HG03457 (cell line): ENCODE measurements at regions not wholly inside any gene's neighbourhood (a gene's known extent, or its start where the extent isn't known, plus 50 kb on each side); places are given as distances from the start of the nearest gene placed in this dataset.
"Not testable (repeated sequence)": the region's sequence is repeated elsewhere in the genome, so short reads cannot be mapped to it uniquely, and the experiment has no call there.

Experiments used
- ATAC-seq: cut with Tn5 transposase; IDR thresholded peaks from one replicate; pipeline ENCODE4 v1.9.1; 2021; ENCODE audit warnings: moderate number of reproducible peaks; ENCODE audit not compliant: unreplicated experiment

DNA sequence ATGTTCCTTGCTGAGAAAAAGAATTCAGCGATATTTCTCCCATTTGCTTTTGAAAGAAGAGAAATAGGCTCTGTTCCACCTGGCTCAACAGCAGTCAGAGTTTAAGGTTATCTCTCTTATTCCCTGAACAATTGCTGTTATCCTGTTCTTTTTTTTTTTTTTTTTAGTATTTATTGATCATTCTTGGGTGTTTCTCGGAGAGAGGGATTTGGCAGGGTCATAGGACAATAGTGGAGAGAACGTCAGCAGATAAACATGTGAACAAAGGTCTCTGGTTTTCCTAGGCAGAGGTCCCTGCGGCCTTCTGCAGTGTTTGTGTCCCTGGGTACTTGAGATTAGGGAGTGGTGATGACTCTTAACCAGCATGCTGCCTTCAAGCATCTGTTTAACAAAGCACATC lies 77.5 kb upstream of the DST start:
- not testable (repeated sequence) for ATAC-seq

DNA sequence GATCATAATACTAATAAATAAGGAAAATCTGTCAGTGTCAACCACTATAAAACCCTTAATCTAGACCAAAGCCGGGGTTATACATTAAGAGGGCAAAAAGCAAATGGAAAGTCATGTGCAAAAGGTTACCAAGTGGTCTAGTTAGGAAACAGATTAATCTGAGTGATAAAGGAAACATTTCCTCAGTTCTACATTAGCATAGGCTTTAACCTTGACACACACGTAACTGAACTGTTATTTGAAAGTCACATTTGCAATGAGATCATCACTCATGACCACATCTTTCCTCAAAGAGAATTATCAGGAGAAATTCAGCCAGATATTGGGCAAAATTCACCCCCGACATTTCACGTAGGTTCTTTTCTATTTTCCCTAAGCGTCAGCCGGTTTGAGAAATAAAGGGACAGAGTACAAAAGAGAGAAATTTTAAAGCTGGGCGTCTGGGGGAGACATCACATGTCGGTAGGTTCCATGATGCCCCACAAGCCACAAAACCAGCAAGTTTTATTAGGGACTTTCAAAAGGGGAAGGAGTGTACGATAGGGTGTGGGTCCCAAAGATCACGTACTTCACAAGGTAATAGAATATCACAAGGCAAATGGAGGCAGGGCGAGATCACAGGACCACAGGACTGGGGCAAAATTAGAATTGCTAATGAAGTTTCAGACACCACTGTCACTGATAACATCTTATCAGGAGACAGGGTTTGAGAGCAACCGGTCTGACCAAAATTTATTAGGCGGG lies 76.8 kb upstream of the DST start:
- ATAC-seq = not testable (repeated sequence)

DNA sequence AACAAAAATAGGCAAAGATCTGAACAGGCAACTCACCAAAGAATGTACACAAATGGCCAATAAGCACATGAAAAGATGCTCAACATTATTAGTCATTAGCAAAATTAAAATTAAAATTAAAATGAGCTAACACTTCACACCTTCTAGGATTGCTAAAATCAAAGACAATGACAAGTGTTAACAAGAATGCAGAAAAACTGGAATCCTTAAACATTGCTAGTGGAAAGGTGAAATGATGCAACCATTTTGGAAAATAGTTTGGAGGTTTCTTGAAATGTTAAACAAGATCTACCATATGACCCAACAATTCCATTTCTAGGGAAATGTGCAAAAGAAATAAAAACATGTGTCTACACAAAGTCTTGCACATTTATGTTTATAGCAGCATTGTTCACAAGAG lies 75.5 kb upstream of the DST start:
- ATAC-seq = no peak

DNA sequence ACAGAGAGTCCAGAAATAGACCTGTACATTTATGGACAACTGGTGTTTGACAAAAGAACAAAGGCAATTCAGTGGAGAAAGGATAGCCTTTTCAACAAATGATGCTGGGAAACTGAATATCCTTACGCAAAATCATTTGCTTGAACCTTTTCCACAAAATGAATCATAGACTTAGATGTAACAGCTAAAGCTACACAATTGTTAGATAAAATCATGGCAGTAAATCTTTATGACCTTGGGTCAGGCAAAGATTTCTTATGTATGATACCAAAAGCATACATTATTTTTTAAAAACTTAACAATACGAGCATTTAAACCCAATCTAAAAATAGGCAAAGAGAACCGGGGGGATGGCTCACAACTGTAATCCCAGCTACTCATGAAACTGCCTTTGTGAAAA lies 73.5 kb upstream of the DST start:
- no peak for ATAC-seq

DNA sequence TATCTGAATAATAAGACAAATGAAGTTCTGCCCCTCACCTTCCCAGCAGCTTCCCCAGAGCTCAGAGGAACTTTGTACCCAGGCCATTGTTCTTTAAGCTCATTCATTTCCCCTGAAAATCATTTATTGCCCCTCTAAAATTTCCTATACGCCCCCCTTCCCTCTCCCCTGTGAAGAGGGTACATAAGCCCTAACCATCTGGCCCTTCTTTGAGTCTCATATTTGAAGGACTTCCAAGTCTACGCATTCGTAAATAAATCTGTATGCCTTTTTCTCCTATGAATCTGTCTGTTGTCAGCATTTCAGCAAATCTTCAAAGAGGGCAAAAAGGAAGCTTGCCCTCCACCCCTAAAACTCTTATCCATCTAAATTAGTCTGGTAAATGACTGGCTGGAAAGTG lies 73.1 kb upstream of the DST start:
- no peak for ATAC-seq

DNA sequence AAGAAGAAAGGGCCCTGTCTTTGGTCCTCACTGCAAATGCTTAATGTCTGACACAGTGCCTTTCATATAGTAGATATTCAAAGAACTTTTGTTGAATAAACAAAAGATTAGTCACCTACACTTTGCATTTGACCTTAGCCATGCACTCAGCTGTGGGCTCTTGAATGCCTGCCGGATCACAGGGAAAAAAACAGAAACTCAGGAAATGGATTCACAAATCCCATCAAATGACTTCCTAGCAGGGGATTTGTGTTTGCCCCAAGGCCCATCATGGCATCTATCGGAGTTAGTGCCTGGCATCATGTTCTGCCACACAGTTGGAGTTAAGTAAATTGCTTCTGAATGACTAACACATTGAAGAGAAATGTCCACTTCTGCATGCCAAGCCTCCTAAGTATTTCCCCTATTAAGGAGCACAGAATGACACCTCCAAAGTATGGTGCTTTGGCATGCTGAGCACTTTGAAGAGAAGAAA lies 72.3 kb upstream of the DST start:
- no peak for ATAC-seq

DNA sequence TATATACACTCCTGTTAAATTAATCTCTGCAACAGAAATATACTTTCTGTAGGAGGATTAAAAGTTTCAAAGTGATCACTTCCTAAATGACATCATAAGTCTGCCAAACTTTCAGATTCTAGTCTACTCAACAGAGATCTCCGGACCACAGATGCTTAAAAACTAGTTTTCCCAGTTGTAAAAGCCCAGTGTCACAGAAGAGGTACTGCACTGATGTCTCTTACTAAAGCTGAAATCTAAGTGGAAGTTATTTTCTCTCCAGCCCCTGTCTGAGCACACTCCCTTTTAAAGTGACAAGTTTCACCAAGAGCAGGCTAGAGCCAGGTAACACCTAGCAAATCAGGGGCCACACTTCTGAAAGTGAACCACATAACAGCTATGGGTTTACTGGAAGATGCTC lies 71.6 kb upstream of the DST start:
- ATAC-seq = no peak

DNA sequence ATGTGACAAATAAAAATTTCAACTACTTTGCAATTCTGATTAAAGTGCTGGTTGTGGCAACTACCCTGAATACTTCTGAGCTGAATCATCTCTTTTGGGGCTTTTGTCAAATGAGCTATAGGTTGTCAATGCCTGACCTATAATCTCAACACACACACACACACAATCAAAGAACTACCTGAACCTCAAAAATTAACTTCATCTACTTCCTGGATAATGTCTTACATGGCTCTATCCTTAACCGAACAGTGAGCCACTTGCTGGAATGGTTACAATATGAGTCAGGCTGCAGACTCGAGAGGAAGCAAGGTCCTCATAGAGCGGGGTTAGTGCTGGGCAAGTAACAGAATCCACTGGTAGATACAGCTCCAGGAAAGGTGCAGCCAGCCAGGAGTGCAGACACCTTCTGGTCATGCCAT lies 70.6 kb upstream of the DST start:
- ATAC-seq = no peak

DNA sequence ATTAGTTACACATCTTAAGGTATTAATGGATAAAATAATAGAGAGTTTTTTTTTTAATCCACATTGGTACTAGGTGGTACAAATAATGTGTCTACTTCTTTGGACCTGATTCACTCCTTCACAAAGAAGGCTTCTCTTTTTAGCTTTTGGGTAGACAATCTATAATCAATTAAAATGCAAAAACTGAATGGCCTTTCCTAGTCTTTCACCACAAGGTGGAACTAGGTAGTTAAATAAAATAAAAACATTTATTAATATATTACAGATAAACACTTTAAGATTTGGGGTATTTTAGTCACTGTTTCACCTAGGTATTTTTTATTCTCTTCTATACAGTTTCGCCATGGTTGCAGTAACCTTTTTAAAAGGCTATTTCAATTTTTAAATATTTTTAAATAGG lies 68.3 kb upstream of the DST start:
- no peak for ATAC-seq

DNA sequence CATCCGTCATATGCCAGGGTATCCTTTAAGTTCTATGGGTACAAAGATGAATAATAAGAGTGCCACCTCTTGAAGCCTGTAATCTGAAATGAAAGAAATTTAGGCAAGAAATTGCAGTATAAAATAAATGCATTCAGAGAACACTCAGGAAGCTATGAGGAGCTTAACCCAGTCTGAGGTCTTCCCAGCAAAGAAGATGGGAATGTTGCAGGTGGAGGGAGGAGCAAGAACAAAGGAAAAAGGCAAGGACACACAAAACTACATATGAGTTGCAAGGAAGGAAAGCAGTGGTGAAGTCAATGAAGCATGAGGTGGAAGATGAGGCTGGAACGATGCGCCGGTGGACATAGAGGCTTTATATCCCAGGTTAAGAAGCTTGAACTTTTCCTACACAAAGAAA lies 67.0 kb upstream of the DST start:
- ATAC-seq = no peak

DNA sequence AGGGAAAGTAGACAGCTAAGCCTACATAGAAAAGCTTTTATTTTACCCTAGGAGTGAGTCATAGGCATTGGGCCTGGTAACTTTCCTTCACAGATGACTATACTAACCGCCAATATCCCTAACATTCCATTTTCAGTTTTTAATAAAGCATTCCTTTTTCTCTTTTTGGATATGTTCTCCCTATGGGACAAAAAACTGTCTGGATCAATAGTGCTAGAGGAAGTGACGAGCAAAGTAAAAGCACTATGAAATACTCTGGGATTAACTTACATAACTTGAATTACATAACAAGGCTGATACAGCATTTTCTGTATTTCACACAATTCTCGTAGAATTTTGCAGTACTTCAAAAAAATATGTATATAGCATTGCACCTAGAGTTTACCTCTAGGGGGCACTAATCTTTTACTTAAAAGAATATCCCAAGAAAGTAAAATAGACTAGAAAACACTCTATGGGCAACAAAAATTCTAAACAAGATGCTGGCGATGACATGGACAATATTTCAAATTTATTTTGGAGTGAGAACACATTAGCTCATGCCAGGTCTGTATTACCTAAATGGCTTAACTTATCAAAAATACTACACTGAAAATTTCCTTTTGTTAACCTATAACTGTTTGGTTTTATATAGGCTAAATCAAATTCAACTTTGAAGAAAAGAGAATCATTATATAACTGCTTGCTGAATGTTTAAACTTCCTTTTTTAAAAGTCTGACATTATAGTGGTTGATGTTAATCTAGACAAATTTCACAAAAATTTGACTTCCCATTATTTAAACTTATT lies 66.3 kb upstream of the DST start:
- no peak for ATAC-seq

DNA sequence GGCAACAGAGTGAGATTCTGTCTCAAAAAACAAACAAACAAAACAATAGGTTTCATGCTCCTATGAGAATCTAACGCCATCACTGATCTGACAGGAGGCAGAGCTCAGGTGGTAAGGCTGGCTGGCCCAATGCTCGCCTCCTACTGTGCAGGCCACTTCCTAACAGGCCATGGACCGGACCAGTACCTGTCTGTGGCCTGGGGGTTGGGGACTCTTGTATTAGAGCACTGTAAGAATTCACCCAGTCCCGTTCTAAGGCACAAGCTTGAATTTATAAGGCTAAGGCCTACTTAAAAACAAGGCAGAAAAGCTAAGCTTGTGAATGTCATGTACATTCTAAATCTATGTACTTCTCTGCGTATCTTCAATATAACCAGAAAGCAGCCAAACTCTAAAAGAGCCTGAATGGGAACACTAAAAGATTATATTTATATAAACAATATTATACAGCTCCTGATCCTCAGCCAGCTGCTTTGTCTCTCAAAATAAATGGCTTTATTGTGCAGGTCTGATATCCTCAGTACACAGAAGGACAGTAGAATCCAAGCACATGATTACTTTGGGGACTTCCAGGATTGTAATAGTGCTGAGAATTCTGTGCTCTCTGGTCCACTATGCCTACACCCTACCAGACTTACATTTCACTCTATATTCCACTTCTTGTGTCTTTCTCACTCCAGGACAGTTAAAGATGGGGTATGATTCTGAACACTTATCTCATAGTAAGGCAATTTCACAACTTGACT lies 64.5 kb upstream of the DST start:
- no peak for ATAC-seq

DNA sequence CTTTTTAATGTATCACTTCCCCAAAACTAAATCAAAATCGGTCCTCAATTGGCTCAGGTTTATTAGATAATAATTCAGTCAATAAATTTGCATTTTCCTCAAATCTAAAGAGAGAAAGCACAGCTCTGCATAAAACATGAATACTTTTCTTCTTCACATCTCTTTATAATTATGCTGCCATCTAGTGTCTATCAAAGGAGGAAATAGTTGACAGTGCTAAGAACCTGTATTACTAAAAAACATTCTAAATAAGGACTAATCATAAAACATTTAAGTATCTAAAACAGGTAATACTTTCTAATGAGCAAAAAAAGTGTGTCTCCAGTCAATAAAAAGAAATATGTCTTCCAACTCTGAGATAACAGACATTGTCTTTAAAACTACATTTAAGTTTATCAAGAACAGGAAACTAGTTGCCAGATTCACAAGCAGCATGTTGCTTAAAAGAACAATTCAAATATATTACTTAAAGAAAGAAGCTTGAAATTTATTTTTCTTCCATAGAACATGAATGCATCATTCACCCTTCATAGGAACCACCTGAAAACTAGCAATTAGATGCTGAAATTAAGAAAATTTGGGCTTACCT lies 56.5 kb upstream of the DST start:
- ATAC-seq = no peak

DNA sequence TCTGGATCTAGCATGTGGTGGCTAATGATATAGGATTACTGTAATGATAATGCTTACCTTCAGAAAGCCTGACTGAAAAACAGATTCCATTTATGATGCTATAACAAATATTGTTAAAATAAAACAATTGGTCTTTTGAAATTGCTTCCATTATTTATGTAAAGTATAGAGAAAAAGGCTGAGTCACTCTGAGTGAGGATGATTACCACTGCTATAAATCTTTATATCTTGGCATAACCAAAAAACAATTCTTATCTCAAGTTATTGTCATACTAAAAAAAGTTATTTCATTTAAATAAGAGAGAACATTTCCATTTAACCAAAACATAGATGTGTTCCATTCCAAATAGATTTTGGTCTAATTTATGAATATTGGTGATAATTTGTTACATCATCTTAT lies 53.0 kb upstream of the DST start:
- ATAC-seq = no peak

DNA sequence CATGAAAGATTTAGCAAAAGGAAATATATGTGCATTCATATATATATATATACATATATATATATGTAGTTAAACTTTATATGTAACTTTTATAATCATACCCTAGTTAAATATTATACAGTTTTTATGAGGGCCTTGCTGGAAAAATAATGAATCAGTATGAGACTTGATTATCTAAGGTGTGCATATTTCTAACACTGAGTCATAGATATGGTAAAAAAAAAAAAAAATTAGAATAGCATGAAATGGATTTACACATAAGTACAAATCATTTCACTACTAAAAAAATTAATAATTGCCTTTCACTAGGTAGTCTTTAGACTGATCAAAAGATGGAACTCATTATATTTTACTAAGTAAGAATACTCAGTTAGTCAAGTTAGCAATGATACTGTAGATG lies 51.3 kb upstream of the DST start:
- no peak for ATAC-seq

DNA sequence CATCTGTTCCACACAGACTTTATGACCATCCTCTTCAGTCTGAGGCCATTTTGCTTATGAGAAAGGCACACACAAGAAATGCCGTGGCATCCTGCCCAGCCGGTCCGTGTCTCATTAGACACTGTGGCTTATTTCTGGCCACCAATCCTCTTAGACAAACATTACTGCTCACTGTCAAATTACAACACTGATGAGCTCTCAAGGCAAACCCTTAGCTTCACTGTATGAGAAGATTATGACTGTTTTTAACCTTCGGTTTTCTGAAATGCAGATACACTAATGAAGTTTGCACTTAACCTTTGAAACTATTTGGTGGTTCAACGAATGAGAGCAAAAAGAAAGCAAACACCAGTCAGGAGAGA lies 50.5 kb upstream of the DST start:
- ATAC-seq = no peak

DNA sequence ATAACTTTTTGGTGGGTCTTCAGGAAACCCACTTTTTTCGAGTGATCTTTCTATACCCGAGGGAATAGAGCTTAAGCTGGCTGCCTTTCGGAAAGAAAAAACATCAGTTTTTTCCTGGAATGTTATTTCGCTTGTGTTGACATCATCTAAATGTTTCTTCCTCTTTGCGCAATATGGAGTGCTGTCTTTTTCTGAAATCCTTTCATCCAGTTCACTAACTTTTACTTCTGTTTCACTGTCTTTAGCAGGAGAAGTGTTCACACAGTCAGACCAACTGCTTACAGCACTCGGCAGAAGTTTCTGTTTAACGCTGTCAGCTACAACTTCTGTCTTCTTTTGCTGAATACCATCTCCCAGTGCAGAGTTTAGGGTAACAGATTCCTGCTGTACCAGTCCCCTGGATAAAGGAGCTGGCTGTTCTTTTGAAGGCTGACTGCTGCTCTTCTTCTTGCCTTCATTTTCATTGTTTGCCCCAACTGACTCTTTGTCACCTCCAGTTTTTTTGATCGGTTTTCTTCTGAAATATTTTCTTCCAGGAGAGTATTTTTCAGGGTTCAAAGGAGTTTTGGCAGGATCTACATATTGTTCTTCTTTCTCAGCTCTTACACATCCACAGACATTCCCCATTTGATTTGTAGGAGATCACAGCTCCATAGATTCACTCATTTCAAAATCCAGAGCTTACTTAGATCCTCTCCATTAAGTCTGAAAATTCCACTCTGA lies 50.0 kb upstream of the DST start:
- ATAC-seq = no peak
